ENCODE measurements at regions not wholly inside any gene's neighbourhood (a gene's known extent, or its start where the extent isn't known, plus 50 kb on each side); places are given as distances from the start of the nearest gene placed in this dataset.

- FAIRE-seq = no peak
- DNase-seq (ENCODE audit: low spot score in 2 of 2) = no peak
Observed at GRCh38 chr2:194002699-194003368, 1654.2 kb upstream of the SLC39A10 start.

GRCh38 chr2:193990868-193991267 is 1666.2 kb upstream of the SLC39A10 start:
- FAIRE-seq = no peak
- no peak for DNase-seq (ENCODE audit: low spot score in 2 of 2)

- no peak for DNase-seq (ENCODE audit: low spot score in 2 of 2)
- no peak for FAIRE-seq
Observed at GRCh38 chr2:193989645-193990044, 1667.4 kb upstream of the SLC39A10 start.

GRCh38 chr2:193988784-193989183 is 1668.2 kb upstream of the SLC39A10 start:
- DNase-seq (ENCODE audit: low spot score in 2 of 2) = no peak
- no peak for FAIRE-seq

- FAIRE-seq (no peak), DNase-seq (ENCODE audit: low spot score in 2 of 2) (no peak)
Observed at GRCh38 chr2:193985272-193985671, 1671.8 kb upstream of the SLC39A10 start.

- FAIRE-seq (no peak), DNase-seq (ENCODE audit: low spot score in 2 of 2) (no peak)
Observed at GRCh38 chr2:193980599-193980998, 1676.4 kb upstream of the SLC39A10 start.

GRCh38 chr2:193973781-193974180 is 1683.2 kb upstream of the SLC39A10 start:
- no peak for DNase-seq (ENCODE audit: low spot score in 2 of 2)
- FAIRE-seq = no peak

GRCh38 chr2:193966590-193966989 is 1690.4 kb upstream of the SLC39A10 start:
- FAIRE-seq (no peak), DNase-seq (ENCODE audit: low spot score in 2 of 2) (no peak)

- FAIRE-seq (no peak), DNase-seq (ENCODE audit: low spot score in 2 of 2) (no peak)
Observed at GRCh38 chr2:193965263-193965662, 1691.8 kb upstream of the SLC39A10 start.

- FAIRE-seq = no peak
- no peak for DNase-seq (ENCODE audit: low spot score in 2 of 2)
Observed at GRCh38 chr2:193963472-193964119, 1693.4 kb upstream of the SLC39A10 start.

GRCh38 chr2:193946806-193947205 is 1710.2 kb upstream of the SLC39A10 start:
- FAIRE-seq = no peak

GRCh38 chr2:193943406-193943960 is 1713.5 kb upstream of the SLC39A10 start:
- no peak for FAIRE-seq
- DNase-seq (ENCODE audit: low spot score in 2 of 2) = no peak

More at GRCh38 chr2:193946806-193947205, 1710.2 kb upstream of the SLC39A10 start:
- no peak for DNase-seq (ENCODE audit: low spot score in 2 of 2)

GRCh38 chr2:193935114-193935513 is 1721.9 kb upstream of the SLC39A10 start:
- DNase-seq (ENCODE audit: low spot score in 2 of 2) (no peak), FAIRE-seq (no peak)

GRCh38 chr2:193929131-193929530 is 1727.9 kb upstream of the SLC39A10 start:
- FAIRE-seq (no peak), DNase-seq (ENCODE audit: low spot score in 2 of 2) (no peak)

- FAIRE-seq (no peak), DNase-seq (ENCODE audit: low spot score in 2 of 2) (no peak)
Observed at GRCh38 chr2:193907561-193907960, 1712.8 kb upstream of the TMEFF2 start.

GRCh38 chr2:193900292-193900691 is 1705.6 kb upstream of the TMEFF2 start:
- no peak for FAIRE-seq
- no peak for DNase-seq (ENCODE audit: low spot score in 2 of 2)

GRCh38 chr2:193895226-193895625 is 1700.5 kb upstream of the TMEFF2 start:
- FAIRE-seq (no peak), DNase-seq (ENCODE audit: low spot score in 2 of 2) (no peak)

GRCh38 chr2:193894081-193894480 is 1699.3 kb upstream of the TMEFF2 start:
- no peak for FAIRE-seq
- DNase-seq (ENCODE audit: low spot score in 2 of 2) = no peak

- FAIRE-seq (no peak), DNase-seq (ENCODE audit: low spot score in 2 of 2) (no peak)
Observed at GRCh38 chr2:193891023-193891422, 1696.3 kb upstream of the TMEFF2 start.

- no peak for DNase-seq (ENCODE audit: low spot score in 2 of 2)
- no peak for FAIRE-seq
Observed at GRCh38 chr2:193885419-193885818, 1690.7 kb upstream of the TMEFF2 start.

- DNase-seq (ENCODE audit: low spot score in 2 of 2) (no peak), FAIRE-seq (no peak)
Observed at GRCh38 chr2:193883820-193884219, 1689.1 kb upstream of the TMEFF2 start.

GRCh38 chr2:193876980-193877379 is 1682.2 kb upstream of the TMEFF2 start:
- FAIRE-seq (peak; percentile 70), DNase-seq (ENCODE audit: low spot score in 2 of 2) (no peak)
